GM12878 (cell line): ENCODE measurements at regions not wholly inside any gene's neighbourhood (a gene's known extent, or its start where the extent isn't known, plus 50 kb on each side); places are given as distances from the start of the nearest gene placed in this dataset.

ENCODE experiments used
- ATAC-seq: fragments of 200-7000 bp; cut with Tn5 transposase; 3 replicates; pipeline ENCODE4 v1.9.1; 2020; ENCODE audit warnings: mild to moderate bottlenecking, moderate library complexity
- BruUV-seq: library from RNA; stranded (reverse); fragments of 400-500 nt; replicated peaks from 2 replicates; lab custom pipeline; 2021; lab: Mats Ljungman, UMichigan
- CTCF ChIA-PET: fragments of 300-600 bp; sonication (Branson Sonifier 250); formaldehyde crosslinking; extraction: SDS; loops from one replicate; lab custom pipeline; 2021; ENCODE audit warnings: inconsistent platforms; lab: Yijun Ruan, JAX
- POLR2A ChIA-PET: fragments of 350-600 bp; formaldehyde crosslinking; extraction: SDS; loops from one replicate; lab custom pipeline; 2021; ENCODE audit warnings: inconsistent platforms; lab: Charles Lee
- RAD21 ChIA-PET: fragments of 300-600 bp; sonication (Branson Sonifier 250); formaldehyde crosslinking; loops from one replicate; lab custom pipeline; 2023; ENCODE audit warnings: antibody characterized with exemption; ENCODE audit not compliant: unreplicated experiment; lab: Charles Lee
- SMC1A ChIA-PET: fragments of 300-600 bp; sonication (Branson Sonifier 250); formaldehyde crosslinking; loops from one replicate; lab custom pipeline; 2023; ENCODE audit not compliant: unreplicated experiment, uncharacterized antibody; lab: Charles Lee
- DNase-seq: peaks from one replicate; pipeline ENCODE4 v3.0.0-alpha.2; 2011; ENCODE audit warnings: low read depth, low spot score
- FAIRE-seq: peaks from 3 replicates; lab custom pipeline; 2011; peaks lifted over from hg19 to GRCh38; lab: Jason Lieb, UNC
- H2AFZ ChIP-seq: 2 replicates; pipeline ENCODE4 v1.6.0; 2011; ENCODE audit warnings: low read depth, low read length, control low read depth; ENCODE audit not compliant: control insufficient read depth
- H3K27ac ChIP-seq: 2 replicates; pipeline ENCODE4 v1.5.1; 2011; ENCODE audit warnings: control low read depth; ENCODE audit not compliant: control insufficient read depth, insufficient read depth
- H3K27me3 ChIP-seq, 2 experiments: replicated peaks in 1 of 2; 2 replicates each; pipeline versions ENCODE4 v1.6.0 to v1.6.1; 2011; ENCODE audit warnings: low read length in 1 of 2; ENCODE audit not compliant: control insufficient read depth in 2 of 2, insufficient read depth in 2 of 2
- H3K36me3 ChIP-seq, 2 experiments: 2 replicates each; pipeline ENCODE4 v1.5.1; 2011; ENCODE audit warnings: low read length in 1 of 2; ENCODE audit not compliant: control insufficient read depth in 2 of 2, insufficient read depth in 2 of 2
- H3K4me1 ChIP-seq: 2 replicates; pipeline ENCODE4 v1.6.1; 2011; ENCODE audit warnings: mild to moderate bottlenecking, low read length, moderate library complexity, mixed read lengths; ENCODE audit not compliant: control insufficient read depth, insufficient read depth
- H3K4me2 ChIP-seq: 2 replicates; pipeline ENCODE4 v1.6.0; 2011; ENCODE audit warnings: control low read depth; ENCODE audit not compliant: control insufficient read depth, insufficient read depth
- H3K4me3 ChIP-seq: fragments of 200-600 bp; sonication (generic); 2 replicates; pipeline ENCODE4 v1.5.1; 2016
- H3K79me2 ChIP-seq: 2 replicates; pipeline ENCODE4 v1.6.0; 2011; ENCODE audit warnings: low read length; ENCODE audit not compliant: control insufficient read depth, insufficient read depth
- H3K9ac ChIP-seq: 2 replicates; pipeline ENCODE4 v1.8.0; 2011; ENCODE audit warnings: low read length, control low read depth, mixed read lengths; ENCODE audit not compliant: control insufficient read depth, insufficient read depth
- H3K9me3 ChIP-seq: replicated peaks from 3 replicates; pipeline ENCODE4 v1.5.1; 2011; ENCODE audit warnings: mild to moderate bottlenecking, low read length; ENCODE audit not compliant: control insufficient read depth, insufficient read depth
- H4K20me1 ChIP-seq: 2 replicates; pipeline ENCODE4 v1.6.0; 2011; ENCODE audit not compliant: control insufficient read depth, insufficient read depth
- ATF7 ChIP-seq: fragments of 450-650 bp; IDR thresholded peaks from 2 replicates; pipeline ENCODE4 v1.6.1; 2016; ENCODE audit warnings: low read depth, mild to moderate bottlenecking
- BHLHE40 ChIP-seq, 2 experiments: fragments of 450-650 bp in 1 of 2; IDR thresholded peaks; 2 replicates each; pipeline ENCODE4 v1.6.1; 2011 to 2017; ENCODE audit warnings: low read depth in 2 of 2, borderline replicate concordance in 1 of 2, improper control_type of control experiment in 1 of 2, low read length in 1 of 2, mild to moderate bottlenecking in 1 of 2
- BRCA1 ChIP-seq: IDR thresholded peaks from 2 replicates; pipeline ENCODE4 v1.6.1; 2011; ENCODE audit warnings: low read depth, low read length, improper control_type of control experiment
- CREB1 ChIP-seq: IDR thresholded peaks from 2 replicates; pipeline ENCODE4 v1.6.1; 2012; ENCODE audit warnings: low read depth, mild to moderate bottlenecking, inconsistent platforms
- HCFC1 ChIP-seq: fragments of 150-350 bp; IDR thresholded peaks from 2 replicates; pipeline ENCODE4 v1.6.1; 2014; ENCODE audit warnings: low read length
- HDAC6 ChIP-seq: fragments of 200-600 bp; sonication (generic); IDR thresholded peaks from one replicate; pipeline ENCODE4 v1.8.0; 2017; ENCODE audit warnings: antibody characterized with exemption; ENCODE audit not compliant: unreplicated experiment
- JUNB ChIP-seq: IDR thresholded peaks from 2 replicates; pipeline ENCODE4 v1.6.1; 2016; ENCODE audit warnings: antibody characterized with exemption, mild to moderate bottlenecking
- KAT2A ChIP-seq: conservative IDR thresholded peaks from 2 replicates; pipeline ENCODE4 v1.6.1; 2011; ENCODE audit warnings: low read depth, low read length; ENCODE audit not compliant: control insufficient read depth
- MEF2B ChIP-seq: fragments of 450-650 bp; IDR thresholded peaks from 2 replicates; pipeline ENCODE4 v1.6.1; 2018; ENCODE audit warnings: mild to moderate bottlenecking, moderate library complexity; ENCODE audit not compliant: partially characterized antibody, poor library complexity, severe bottlenecking
- MTA2 ChIP-seq: fragments of 450-650 bp; IDR thresholded peaks from 2 replicates; pipeline ENCODE4 v1.6.1; 2016; ENCODE audit warnings: low read depth, mild to moderate bottlenecking, moderate library complexity
- MTA3 ChIP-seq: IDR thresholded peaks from 2 replicates; pipeline ENCODE4 v1.6.1; 2012; ENCODE audit warnings: low read length, inconsistent platforms, borderline replicate concordance
- NR2F1 ChIP-seq: fragments of 450-650 bp; conservative IDR thresholded peaks from 2 replicates; pipeline ENCODE4 v1.6.1; 2017; ENCODE audit warnings: mild to moderate bottlenecking
- POLR2A ChIP-seq: IDR thresholded peaks from 2 replicates; pipeline ENCODE4 v1.6.1; 2011; ENCODE audit warnings: low read depth, mild to moderate bottlenecking, low read length
- POLR2AphosphoS5 ChIP-seq: IDR thresholded peaks from 2 replicates; pipeline ENCODE4 v1.6.1; 2011; ENCODE audit warnings: mild to moderate bottlenecking, low read length, inconsistent platforms
- RAD51 ChIP-seq: fragments of 450-650 bp; IDR thresholded peaks from 2 replicates; pipeline ENCODE4 v1.6.1; 2016; ENCODE audit warnings: moderate library complexity, mild to moderate bottlenecking, inconsistent platforms
- SMAD5 ChIP-seq: IDR thresholded peaks from 2 replicates; pipeline ENCODE4 v1.6.1; 2016; ENCODE audit warnings: antibody characterized with exemption, low read depth
- SREBF1 ChIP-seq: IDR thresholded peaks from 2 replicates; pipeline ENCODE4 v1.6.1; 2012; ENCODE audit warnings: mild to moderate bottlenecking, low read length
- SUZ12 ChIP-seq: fragments of 200-600 bp; sonication (generic); IDR thresholded peaks from one replicate; pipeline ENCODE4 v1.6.1; 2018; ENCODE audit warnings: antibody characterized with exemption, mild to moderate bottlenecking; ENCODE audit not compliant: unreplicated experiment
- TCF3 ChIP-seq: IDR thresholded peaks from 2 replicates; pipeline ENCODE4 v1.6.1; 2012; ENCODE audit warnings: low read depth, mild to moderate bottlenecking, low read length, borderline replicate concordance; ENCODE audit not compliant: insufficient read depth
- TCF7 ChIP-seq: IDR thresholded peaks from 2 replicates; pipeline ENCODE4 v1.6.1; 2014; ENCODE audit warnings: antibody characterized with exemption, borderline replicate concordance
- ZBED1 ChIP-seq: IDR thresholded peaks from 2 replicates; pipeline ENCODE4 v1.6.1; 2016; ENCODE audit warnings: borderline replicate concordance
- WGBS: methylation state at CpG from one replicate; pipeline ENCODE4 v1.1.6; 2016; ENCODE audit warnings: low lambda C conversion rate; ENCODE audit not compliant: insufficient replicate concordance, insufficient coverage; ENCODE audit errors: missing lambda C conversion rate; 5-methylcytosine and 5-hydroxymethylcytosine counted together
- in situ Hi-C: fragments of 300-500 bp; cut with MboI; formaldehyde crosslinking; loops from 9 replicates; pipeline ENCODE4 v1.14.3; 2018; ENCODE audit warnings: mixed read lengths
- intact Hi-C: fragments of 100-400 bp; cut with micrococcal nuclease; formaldehyde crosslinking; loops from one replicate; pipeline ENCODE4 v1.14.2; 2022; ENCODE audit not compliant: unreplicated experiment
- TF ChIP-seq, protein P1 (sequence below): fragments of 450-650 bp; conservative IDR thresholded peaks from 2 replicates; pipeline ENCODE4 v1.6.1; 2017; ENCODE audit warnings: mild to moderate bottlenecking, moderate library complexity

DNA sequence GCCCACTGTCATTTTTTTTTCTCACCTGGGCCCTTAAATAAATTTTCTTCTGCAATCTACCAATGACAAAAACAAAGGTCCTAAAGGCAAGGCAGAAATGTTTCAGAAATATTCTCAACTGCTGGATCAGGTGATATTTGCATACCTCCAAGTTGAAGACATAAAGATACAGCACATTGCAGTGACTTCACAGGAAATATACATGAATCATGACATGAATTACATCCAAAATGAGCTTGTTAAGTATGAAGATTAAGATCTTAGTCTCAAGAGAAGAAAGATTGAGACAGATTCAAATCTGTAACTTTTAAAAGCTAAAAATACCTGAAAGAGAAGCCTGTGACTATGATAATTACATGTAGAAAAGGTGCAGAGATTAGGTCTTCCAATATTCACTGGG is 207.8 kb downstream of the SIPA1L2 start:
- H3K9ac ChIP-seq = no peak overlapping the region
- no peak overlapping the region for H3K4me3 ChIP-seq
- no peaks in the 10 kb centered on the region for H3K4me1 ChIP-seq
- TF ChIP-seq BRCA1 = no peak
- TF ChIP-seq MEF2B = no peak
- no peak for TF ChIP-seq MTA2
- no peak for TF ChIP-seq SUZ12
- TF ChIP-seq ZBED1 = no peak
- no peak for TF ChIP-seq JUNB
- no peak for TF ChIP-seq KAT2A
- TF ChIP-seq SMAD5 = no peak
- TF ChIP-seq CREB1 = no peak
- DNase-seq = no peak
- FAIRE-seq = no peak
- no peak overlapping the region for H3K4me2 ChIP-seq
- H2AFZ ChIP-seq = no peak overlapping the region
- no TSS peak for BruUV-seq
- H3K36me3 ChIP-seq = no peaks in the 10 kb centered on the region
- H3K79me2 ChIP-seq = no peaks in the 10 kb centered on the region
- no peaks in the 10 kb centered on the region for H4K20me1 ChIP-seq
- CTCF ChIA-PET = interaction anchor here (1.3 kb wide), 1 partner anchor 11 kb away, joined by 3 read pairs; no protein-coding TSS in a partner anchor
- H3K27ac ChIP-seq = no peak overlapping the region
- in situ Hi-C loops = no loop called here
- SMC1A ChIA-PET = no interaction called here
- H3K27me3 ChIP-seq = peaks cover 0 to 2% of the 10 kb centered on the region in 2 experiments; a peak in 1 of 4 replicates
- H3K9me3 ChIP-seq = no peaks in the 10 kb centered on the region
- POLR2A ChIA-PET = no interaction called here
- intact Hi-C loops = no loop called here
- RAD21 ChIA-PET = no interaction called here
- ATAC-seq = no peak

DNA sequence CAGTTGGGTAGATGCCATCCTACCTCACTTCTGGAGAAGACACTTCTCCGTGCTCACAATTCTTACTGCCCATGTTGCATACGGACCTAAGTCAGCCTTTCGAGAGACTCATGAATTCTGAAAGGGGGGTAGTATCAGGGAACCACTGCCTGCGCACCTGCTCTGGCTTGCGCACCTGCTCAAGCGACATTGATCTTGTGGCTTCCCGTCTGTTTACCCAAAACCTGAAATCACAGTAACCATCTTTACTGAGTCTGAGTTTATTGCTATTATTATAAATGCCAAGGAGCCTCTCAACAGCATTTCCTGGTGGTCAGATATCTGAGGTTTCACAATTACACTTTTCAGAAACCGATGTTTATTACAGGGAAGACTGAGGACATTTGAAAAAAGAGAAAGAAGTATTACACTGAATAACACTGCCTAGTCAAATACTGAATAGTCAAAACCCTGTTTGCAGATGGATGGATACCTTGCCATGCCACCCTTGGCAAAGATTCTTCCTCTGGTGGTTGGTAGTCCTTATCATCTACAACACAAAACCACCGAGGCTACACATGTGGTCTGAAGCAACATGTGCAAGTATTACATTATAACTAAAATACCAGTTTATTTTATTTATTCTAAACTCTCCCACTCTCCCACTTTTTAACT is 208.7 kb downstream of the SIPA1L2 start:
- DNase-seq (no peak), ATAC-seq (no peak), FAIRE-seq (no peak)
- Histone ChIP-seq H4K20me1 (no peaks in the 10 kb centered on the region), H3K9ac (no peak overlapping the region), H2AFZ (no peak overlapping the region), H3K4me3 (no peak overlapping the region), H3K4me1 (no peaks in the 10 kb centered on the region), H3K9me3 (no peaks in the 10 kb centered on the region), H3K27me3 (peaks cover 0 to 2% of the 10 kb centered on the region in 2 experiments; a peak in 1 of 4 replicates), H3K4me2 (no peak overlapping the region), H3K79me2 (no peaks in the 10 kb centered on the region), H3K36me3 (no peaks in the 10 kb centered on the region), H3K27ac (no peak overlapping the region)
- ChIA-PET RAD21 (no interaction called here), CTCF (no interaction called here), SMC1A (no interaction called here), POLR2A (no interaction called here)
- BruUV-seq = no TSS peak
- intact Hi-C loops = no loop called here
- in situ Hi-C loops = no loop called here
- WGBS = 62% methylated on average over 9 of the region's 9 CpGs
- no peak for TF ChIP-seq NR2F1
- TF ChIP-seq, protein P1, sequence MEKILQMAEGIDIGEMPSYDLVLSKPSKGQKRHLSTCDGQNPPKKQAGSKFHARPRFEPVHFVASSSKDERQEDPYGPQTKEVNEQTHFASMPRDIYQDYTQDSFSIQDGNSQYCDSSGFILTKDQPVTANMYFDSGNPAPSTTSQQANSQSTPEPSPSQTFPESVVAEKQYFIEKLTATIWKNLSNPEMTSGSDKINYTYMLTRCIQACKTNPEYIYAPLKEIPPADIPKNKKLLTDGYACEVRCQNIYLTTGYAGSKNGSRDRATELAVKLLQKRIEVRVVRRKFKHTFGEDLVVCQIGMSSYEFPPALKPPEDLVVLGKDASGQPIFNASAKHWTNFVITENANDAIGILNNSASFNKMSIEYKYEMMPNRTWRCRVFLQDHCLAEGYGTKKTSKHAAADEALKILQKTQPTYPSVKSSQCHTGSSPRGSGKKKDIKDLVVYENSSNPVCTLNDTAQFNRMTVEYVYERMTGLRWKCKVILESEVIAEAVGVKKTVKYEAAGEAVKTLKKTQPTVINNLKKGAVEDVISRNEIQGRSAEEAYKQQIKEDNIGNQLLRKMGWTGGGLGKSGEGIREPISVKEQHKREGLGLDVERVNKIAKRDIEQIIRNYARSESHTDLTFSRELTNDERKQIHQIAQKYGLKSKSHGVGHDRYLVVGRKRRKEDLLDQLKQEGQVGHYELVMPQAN = no peak
- no peak for TF ChIP-seq ATF7
- no peak for TF ChIP-seq POLR2AphosphoS5
- no peak for TF ChIP-seq BHLHE40 (IDR thresholded peaks at IDR 0.05; ENCODE audit: borderline replicate concordance in 1 of 2, low read depth in 2 of 2, low read length in 1 of 2)
- TF ChIP-seq HCFC1 = no peak
- no peak for TF ChIP-seq TCF3
- TF ChIP-seq POLR2A = no peak
- no peak for TF ChIP-seq MTA3
- no peak for TF ChIP-seq TCF7
- no peak for TF ChIP-seq HDAC6
- no peak for TF ChIP-seq RAD51
- no peak for TF ChIP-seq SREBF1
